Mesodermal cell (in vitro differentiated cells): ENCODE measurements at regions not wholly inside any gene's neighbourhood (a gene's known extent, or its start where the extent isn't known, plus 50 kb on each side); places are given as distances from the start of the nearest gene placed in this dataset.
"Not testable (repeated sequence)": the region's sequence is repeated elsewhere in the genome, so short reads cannot be mapped to it uniquely, and the experiment has no call there.

Source experiments
- H3K27ac ChIP-seq: 2 replicates; pipeline ENCODE4 v1.7.0; 2013; ENCODE audit warnings: mild to moderate bottlenecking, low read depth, low read length, moderate library complexity; ENCODE audit not compliant: severe bottlenecking
- H3K36me3 ChIP-seq: 2 replicates; pipeline ENCODE4 v1.7.1; 2013; ENCODE audit warnings: mild to moderate bottlenecking, low read length, moderate library complexity; ENCODE audit not compliant: control insufficient read depth, insufficient read depth
- H3K4me1 ChIP-seq: one replicate; pipeline ENCODE4 v1.7.1; 2013; ENCODE audit warnings: mild to moderate bottlenecking, low read length; ENCODE audit not compliant: insufficient read depth, control insufficient read depth, poor library complexity, severe bottlenecking
- H3K4me3 ChIP-seq: 2 replicates; pipeline ENCODE4 v1.7.0; 2013; ENCODE audit warnings: low read length, control low read depth, mild to moderate bottlenecking; ENCODE audit not compliant: insufficient read depth, poor library complexity, severe bottlenecking; ENCODE audit errors: extremely low read depth
- H3K9me3 ChIP-seq: 2 replicates; pipeline ENCODE4 v1.7.1; 2013; ENCODE audit warnings: mild to moderate bottlenecking, low read length, moderate library complexity; ENCODE audit not compliant: control insufficient read depth
- WGBS, 2 experiments: methylation state at CpG; one replicate each; pipeline ENCODE4 v1.1.5; 2013; ENCODE audit warnings: missing lambda C conversion rate in 2 of 2; ENCODE audit not compliant: insufficient coverage in 2 of 2; 5-methylcytosine and 5-hydroxymethylcytosine counted together

DNA sequence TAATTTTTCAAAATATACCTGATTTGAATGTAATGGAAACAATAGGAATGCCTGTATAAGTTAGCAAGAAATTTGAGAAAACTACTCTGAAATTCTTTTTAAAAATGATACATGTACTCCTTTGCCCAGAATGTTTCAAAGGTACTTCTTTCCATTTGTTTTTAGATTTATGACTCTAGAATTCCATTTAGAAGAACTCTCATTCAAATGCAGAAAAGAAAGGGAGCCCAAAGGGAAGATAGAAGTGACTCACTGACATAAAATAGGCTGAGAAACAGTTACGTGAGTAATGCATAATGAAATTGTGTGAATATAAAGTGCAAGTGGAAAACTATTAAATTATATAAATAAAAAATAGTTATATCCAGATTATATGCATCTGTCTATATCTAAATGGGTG, 926.3 kb downstream of the TAF11L14 start:
- no CpG with 5 or more reads among the region's 1 CpG for WGBS, 2 experiments
- no peaks in the 10 kb centered on the region for H3K4me1 ChIP-seq
- no peaks in the 10 kb centered on the region for H3K9me3 ChIP-seq
- H3K27ac ChIP-seq = no peak overlapping the region
- no peak overlapping the region for H3K4me3 ChIP-seq
- no peaks in the 10 kb centered on the region for H3K36me3 ChIP-seq

DNA sequence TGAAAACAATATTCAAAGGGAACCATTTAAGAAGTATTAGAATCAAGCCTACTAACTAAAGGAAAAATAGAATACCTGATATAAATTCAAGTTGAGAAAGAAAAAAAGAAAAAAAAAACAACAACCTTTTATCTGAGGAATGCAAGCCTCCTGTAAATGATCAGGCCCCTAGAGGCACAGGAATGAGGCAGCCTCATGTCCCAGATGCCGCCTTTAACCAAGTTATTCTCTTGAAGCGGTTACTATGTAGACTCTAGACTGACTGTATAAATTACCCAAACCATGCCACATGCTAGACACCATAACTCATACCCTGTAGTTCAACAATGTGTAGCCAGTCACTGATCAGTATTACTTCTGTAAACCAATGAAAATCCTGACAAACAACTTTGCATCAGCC, 929.6 kb downstream of the TAF11L14 start:
- no peaks in the 10 kb centered on the region for H3K4me1 ChIP-seq
- no peaks in the 10 kb centered on the region for H3K36me3 ChIP-seq
- no peak overlapping the region for H3K4me3 ChIP-seq
- 83 to 100% methylated on average over 2 of the region's 2 CpGs for WGBS, 2 experiments
- H3K27ac ChIP-seq = no peak overlapping the region
- no peaks in the 10 kb centered on the region for H3K9me3 ChIP-seq

DNA sequence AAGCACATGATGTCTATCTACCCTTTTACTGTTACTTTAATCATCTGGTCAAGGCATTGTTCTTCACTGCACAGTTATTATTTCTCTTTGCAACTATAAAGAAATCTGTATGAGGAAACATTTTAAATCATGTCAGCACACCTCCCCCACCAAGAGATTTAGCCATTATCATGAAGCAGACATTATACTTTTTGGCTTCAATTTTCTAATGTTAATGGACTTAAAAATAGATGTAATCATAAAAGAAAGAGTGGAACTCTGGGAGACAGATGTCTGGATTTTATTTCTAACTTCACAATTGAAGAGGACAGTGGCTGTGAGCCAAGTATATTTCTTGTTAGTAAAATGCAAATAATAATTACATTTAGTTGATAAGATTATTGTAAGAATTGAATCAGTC, 932.4 kb downstream of the TAF11L14 start:
- no peak overlapping the region for H3K4me3 ChIP-seq
- no peak overlapping the region for H3K27ac ChIP-seq

DNA sequence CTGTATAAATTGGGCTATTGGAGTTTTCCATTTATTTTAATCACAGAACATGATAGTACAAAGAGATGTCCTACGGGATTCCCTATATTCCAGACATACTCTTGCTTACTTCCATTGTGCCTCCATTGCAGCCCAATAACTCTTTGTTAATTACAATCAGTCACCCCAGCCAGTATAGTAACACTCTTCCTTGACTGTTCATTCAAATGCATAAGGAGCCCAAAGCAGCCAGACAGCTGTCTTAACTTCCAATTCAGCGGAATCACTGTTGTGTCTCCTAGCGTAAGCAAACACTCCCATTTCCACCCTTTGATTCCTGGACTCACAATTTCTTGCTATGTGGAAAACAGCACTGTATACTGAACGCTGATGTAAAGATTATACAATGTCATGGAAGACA, 942.3 kb downstream of the TAF11L14 start:
- H3K4me3 ChIP-seq = no peak overlapping the region
- whole genome bisulfite sequencing, 2 experiments = 85 to 96% methylated on average over 4 of the region's 4 CpGs
- no peak overlapping the region for H3K27ac ChIP-seq
- no peaks in the 10 kb centered on the region for H3K36me3 ChIP-seq
- no peaks in the 10 kb centered on the region for H3K9me3 ChIP-seq
- H3K4me1 ChIP-seq = no peaks in the 10 kb centered on the region

More for the DNA sequence above, 932.4 kb downstream of the TAF11L14 start:
- Histone ChIP-seq H3K36me3 (no peaks in the 10 kb centered on the region), H3K9me3 (no peaks in the 10 kb centered on the region), H3K4me1 (no peaks in the 10 kb centered on the region)

DNA sequence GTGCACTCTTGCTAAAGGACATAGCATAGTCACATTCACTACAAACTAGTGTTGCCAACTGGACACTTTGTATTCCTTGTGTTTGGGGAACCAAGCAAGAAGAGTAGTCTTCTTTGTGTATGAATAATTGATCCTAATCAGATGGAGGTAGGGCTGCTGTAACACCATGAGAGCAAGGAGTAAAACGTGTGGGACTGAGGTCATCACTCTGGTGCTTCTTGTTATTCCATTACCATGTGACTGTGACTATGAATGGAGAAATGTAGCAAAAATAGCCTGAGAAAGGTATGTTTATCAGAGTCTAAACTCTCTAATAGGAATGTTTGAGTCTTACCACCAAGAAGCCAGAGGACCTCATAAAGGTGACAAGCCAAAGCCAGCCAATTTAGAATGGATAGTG, 966.9 kb downstream of the TAF11L14 start:
- Histone ChIP-seq H3K36me3 (no peaks in the 10 kb centered on the region), H3K4me3 (no peak overlapping the region), H3K27ac (no peak overlapping the region), H3K9me3 (no peaks in the 10 kb centered on the region), H3K4me1 (no peaks in the 10 kb centered on the region)
- 80% methylated on average over 1 of the region's 1 CpG; no CpG with 5 or more reads in 1 of the 2 experiments for WGBS, 2 experiments

DNA sequence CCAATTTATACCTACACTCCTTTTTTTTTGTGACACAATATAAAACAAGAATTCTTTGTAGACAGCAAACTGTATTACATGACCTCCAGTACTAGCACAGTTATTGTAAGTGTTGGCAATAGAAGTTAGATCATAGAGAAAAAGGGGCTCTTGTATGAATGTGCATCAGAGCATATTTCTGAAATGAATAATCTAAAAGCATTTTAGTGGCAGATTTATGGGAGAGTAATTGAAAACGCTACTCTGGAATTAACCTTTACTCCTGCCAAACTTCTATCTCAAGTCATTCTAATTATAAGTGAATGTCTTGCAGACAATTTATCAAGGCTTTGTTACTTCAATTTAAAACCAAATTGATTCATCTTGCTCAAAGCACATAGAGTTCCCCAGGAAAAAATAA, 968.1 kb downstream of the TAF11L14 start:
- H3K4me3 ChIP-seq = no peak overlapping the region
- no peaks in the 10 kb centered on the region for H3K4me1 ChIP-seq
- no peak overlapping the region for H3K27ac ChIP-seq
- no peaks in the 10 kb centered on the region for H3K36me3 ChIP-seq
- no CpG with 5 or more reads among the region's 1 CpG for WGBS, 2 experiments
- H3K9me3 ChIP-seq = no peaks in the 10 kb centered on the region

DNA sequence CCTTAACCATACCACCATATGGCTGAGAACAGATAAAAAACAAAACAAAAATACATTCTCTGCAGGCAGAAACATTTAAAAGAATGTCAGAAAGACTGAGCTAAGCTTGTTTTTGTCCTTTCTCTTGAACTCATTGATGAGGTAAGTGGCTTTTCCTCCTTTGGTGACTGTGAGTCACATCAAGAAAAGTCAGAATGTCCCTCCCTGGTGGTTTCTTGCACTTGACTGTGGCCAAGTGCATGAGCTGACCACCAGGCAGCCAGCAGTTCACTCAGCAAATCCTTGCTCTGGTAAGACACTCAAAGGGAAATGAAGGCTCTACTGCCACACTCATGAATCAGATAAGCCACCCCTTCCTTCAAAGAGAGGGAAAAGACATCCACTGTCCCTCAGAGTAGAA, 970.9 kb downstream of the TAF11L14 start:
- Histone ChIP-seq H3K9me3 (no peaks in the 10 kb centered on the region), H3K36me3 (no peaks in the 10 kb centered on the region), H3K4me1 (no peaks in the 10 kb centered on the region), H3K4me3 (no peak overlapping the region), H3K27ac (no peak overlapping the region)

DNA sequence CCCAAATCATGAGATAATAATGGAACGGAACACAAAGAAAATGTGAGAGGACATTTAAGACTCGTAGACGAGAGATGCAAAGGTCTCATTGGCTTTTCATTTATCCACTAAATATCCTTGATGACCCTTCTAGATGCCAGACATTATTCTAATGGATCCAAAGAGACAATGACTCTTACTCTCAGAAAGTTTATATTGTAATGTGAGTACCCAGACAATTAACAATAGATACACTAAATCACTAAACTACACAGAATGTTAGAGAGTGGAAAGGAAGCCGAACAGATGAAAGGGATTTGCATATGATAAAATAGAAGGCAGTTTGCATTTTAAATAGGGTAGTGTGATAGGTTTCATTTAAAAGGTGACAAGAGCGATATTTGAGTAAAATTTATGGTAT, 973.3 kb downstream of the TAF11L14 start:
- H3K4me1 ChIP-seq = no peaks in the 10 kb centered on the region
- no peak overlapping the region for H3K27ac ChIP-seq
- 85 to 88% methylated on average over 1 to 4 of the region's 5 CpGs for WGBS, 2 experiments
- H3K9me3 ChIP-seq = no peaks in the 10 kb centered on the region
- H3K36me3 ChIP-seq = no peaks in the 10 kb centered on the region
- no peak overlapping the region for H3K4me3 ChIP-seq

DNA sequence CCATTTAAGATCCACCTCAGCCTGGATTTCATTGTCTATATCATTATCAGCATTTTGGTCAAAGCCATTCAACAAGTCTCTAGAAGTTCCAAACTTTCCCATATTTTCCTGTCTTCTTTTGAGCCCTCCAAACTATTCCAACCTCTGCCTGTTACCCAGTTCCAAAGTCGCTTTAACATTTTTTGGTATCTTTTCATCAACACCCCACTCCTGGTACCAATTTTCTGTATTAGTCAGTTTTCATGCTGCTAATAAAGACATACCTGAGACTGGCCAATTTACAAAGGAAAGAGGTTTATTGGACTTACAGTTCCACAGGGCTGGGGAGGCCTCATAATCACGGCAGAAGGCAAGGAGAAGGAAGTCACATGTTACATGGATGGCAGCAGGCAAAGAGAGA, 982.9 kb downstream of the TAF11L14 start:
- H3K4me1 ChIP-seq, H3K4me3 ChIP-seq, H3K36me3 ChIP-seq, H3K27ac ChIP-seq: not testable (repeated sequence)
- peaks cover 10% of the 10 kb centered on the region for H3K9me3 ChIP-seq
- WGBS, 2 experiments = 83% methylated on average over 1 of the region's 2 CpGs

DNA sequence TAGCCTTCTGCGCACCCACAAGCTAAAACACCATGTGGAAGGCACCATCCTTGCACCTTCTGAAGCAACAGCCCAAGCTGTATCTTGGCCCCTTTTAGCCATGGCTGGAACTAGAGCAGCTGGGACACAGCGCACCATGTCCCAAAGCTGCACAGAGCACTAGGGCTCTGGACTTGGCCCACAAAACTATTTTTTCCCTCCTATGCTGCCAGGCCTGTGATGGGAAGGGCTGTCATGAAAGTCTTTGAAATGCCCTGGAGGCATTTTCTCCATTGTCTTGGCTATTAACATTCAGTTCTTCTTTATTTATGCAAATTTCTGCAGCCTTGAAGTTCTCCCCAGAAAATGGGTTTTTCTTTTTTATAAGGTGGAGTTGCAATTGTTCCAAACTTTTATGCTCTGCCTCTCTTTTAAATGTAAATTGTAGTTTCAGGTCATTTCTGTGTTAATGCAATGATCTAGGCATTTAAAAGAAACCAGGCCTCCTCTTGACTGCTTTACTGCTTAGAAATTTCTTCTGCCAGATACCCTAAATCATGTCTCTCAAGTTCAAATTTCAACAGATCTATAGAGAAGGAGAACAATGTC, 996.3 kb downstream of the TAF11L14 start:
- Histone ChIP-seq H3K4me3 (no peak overlapping the region), H3K27ac (no peak overlapping the region), H3K36me3 (no peaks in the 10 kb centered on the region), H3K4me1 (no peaks in the 10 kb centered on the region), H3K9me3 (no peaks in the 10 kb centered on the region)
- 86 to 92% methylated on average over 1 to 2 of the region's 2 CpGs for WGBS, 2 experiments

DNA sequence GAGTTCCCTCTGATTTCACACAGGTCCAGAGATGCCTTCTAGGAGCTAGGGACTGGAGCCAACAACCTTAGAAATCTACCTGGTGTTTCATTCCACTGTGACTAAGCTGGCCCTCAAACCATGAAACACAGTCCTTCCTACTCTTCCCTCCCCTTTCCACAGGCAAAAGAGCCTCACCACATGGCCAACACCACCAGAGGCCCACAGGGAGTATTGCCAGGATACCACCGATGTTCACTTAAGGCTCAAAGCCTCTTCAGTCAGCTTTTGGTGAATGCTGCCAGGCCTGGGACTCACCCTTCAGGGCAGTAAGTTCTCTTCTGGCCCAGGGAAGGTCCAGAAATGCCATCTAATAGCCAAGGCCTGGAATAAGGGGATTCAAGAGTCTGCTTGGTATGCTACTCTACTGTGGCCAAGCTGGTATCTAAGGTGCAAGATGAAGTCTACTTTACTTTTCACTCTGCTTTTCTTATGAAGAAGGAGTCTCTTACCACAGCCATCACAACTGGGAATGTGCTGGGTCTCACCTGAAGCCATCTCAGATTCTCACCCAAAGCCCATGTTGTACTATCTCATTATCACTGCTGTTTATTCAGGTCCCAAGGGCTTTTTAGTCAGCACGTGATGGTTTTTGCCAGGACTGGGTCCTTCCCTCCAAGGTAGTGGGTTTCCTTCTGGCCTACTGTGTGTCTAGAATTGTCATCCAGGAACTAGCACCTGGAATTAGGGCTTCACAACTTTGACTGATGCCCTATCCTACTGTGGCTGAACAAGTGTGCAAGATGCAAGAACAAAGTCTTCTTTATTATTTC, 1018.4 kb downstream of the TAF11L14 start:
- 90 to 95% methylated on average over 1 to 2 of the region's 2 CpGs for WGBS, 2 experiments
- H3K4me3 ChIP-seq = no peak overlapping the region
- no peaks in the 10 kb centered on the region for H3K36me3 ChIP-seq
- peaks cover 8% of the 10 kb centered on the region for H3K9me3 ChIP-seq
- H3K27ac ChIP-seq = no peak overlapping the region
- no peaks in the 10 kb centered on the region for H3K4me1 ChIP-seq
